ENCODE measurements at regions not wholly inside any gene's neighbourhood (a gene's known extent, or its start where the extent isn't known, plus 50 kb on each side); places are given as distances from the start of the nearest gene placed in this dataset.

GRCh38 chr6:82437701-82438100 lies 74.1 kb downstream of the TPBG start:
- TF ChIP-seq CTCF (conservative IDR thresholded peaks at IDR 0.05 in 1 of 2, IDR thresholded peaks at IDR 0.05 in 1 of 2; ENCODE audit: extremely low read depth in 1 of 2, insufficient read depth in 1 of 2, low read depth in 1 of 2, low read length in 2 of 2) (no peak), EZH2 (IDR thresholded peaks at IDR 0.05; ENCODE audit: borderline replicate concordance, low read length) (no peak)
